ENCODE measurements at regions not wholly inside any gene's neighbourhood (a gene's known extent, or its start where the extent isn't known, plus 50 kb on each side); places are given as distances from the start of the nearest gene placed in this dataset.

DNA sequence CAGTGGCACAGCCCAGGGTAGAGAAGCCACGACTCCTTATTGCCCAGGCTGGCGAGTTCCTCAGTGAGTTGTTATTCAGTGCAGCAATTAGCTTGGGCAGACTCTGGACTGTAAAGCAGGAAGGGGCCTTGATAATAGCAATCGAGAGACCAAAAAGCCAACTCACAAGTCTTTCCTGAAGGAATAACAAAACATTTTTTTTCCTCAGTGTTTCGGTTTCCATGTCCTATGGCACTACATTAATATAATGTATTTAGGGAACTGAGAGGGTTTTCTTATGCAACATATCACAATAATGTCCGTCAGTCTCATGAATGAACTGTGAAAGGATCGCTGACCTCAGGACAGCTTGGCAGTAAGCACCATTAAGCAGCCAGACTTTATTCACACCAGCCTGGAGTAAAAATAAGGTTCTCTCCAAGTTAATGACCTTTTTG lies 248.9 kb upstream of the TBL1XR1 start:
- TF ChIP-seq, protein P1, sequence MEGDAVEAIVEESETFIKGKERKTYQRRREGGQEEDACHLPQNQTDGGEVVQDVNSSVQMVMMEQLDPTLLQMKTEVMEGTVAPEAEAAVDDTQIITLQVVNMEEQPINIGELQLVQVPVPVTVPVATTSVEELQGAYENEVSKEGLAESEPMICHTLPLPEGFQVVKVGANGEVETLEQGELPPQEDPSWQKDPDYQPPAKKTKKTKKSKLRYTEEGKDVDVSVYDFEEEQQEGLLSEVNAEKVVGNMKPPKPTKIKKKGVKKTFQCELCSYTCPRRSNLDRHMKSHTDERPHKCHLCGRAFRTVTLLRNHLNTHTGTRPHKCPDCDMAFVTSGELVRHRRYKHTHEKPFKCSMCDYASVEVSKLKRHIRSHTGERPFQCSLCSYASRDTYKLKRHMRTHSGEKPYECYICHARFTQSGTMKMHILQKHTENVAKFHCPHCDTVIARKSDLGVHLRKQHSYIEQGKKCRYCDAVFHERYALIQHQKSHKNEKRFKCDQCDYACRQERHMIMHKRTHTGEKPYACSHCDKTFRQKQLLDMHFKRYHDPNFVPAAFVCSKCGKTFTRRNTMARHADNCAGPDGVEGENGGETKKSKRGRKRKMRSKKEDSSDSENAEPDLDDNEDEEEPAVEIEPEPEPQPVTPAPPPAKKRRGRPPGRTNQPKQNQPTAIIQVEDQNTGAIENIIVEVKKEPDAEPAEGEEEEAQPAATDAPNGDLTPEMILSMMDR (IDR thresholded peaks at IDR 0.05; ENCODE audit: low read depth, low read length, poor library complexity, severe bottlenecking): no peak
- no peak for TF ChIP-seq EZH2phosphoT487 (IDR thresholded peaks at IDR 0.05; ENCODE audit: borderline replicate concordance, low read length)
